Fibroblast of the conjunctiva (primary cell): ENCODE measurements at regions not wholly inside any gene's neighbourhood (a gene's known extent, or its start where the extent isn't known, plus 50 kb on each side); places are given as distances from the start of the nearest gene placed in this dataset.

Experiments
- DNase-seq: peaks from one replicate; pipeline ENCODE4 v3.0.0-alpha.2; 2010; ENCODE audit warnings: low read depth

DNA sequence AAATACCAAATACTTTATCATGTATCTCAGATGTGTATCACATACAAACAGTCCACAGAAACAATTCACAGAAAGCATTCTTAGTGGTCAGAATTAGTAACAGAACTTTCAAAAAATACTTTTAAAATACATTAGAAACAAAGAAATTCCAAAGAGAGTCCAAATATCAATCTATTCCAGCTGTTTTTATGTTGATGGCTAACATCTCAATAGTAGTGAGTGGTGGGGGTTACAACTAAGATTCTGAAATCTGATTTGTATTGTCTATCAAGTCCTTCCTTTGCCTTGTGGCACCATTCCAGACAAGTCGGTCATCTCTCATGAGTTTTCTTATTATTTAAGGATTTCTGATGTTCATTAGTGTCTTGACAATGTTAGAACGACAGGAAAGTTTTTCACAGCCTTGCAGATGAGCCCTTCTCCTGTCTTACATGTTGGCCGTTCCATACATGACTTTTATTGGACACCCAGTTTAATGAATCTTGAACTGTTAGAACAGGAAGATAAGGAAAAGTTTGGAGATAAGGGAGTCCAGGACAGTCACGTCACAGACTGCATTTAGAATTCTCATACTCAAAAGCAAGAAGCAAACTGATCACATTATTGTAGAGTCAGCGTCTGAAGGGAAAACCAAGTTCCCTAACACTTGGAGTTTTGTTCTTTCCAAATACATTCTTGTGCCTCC, 410.3 kb downstream of the PID1 start:
- DNase-seq = no peak

GRCh38 chr2:228853151-228853550, 417.9 kb downstream of the PID1 start:
- no peak for DNase-seq

DNA sequence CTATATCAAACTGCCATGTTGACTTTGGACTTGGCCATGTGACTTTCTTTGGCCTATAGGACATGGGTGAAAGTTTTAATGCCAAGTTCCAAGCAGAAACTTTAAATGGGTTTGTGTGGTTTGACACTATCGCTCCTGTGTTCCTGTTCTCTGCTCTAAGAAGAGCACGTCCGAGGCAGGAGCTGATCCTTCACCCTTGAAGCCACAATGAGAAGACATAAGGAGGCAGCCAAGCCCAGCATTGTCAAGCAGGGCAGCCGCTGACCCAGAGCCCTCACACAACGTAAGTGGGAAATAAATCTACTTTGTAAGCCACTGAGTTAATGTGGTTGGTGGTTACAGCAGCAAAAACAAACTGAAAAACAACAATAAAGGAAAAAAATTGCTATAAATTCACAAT, 422.4 kb downstream of the PID1 start:
- DNase-seq = no peak

DNA sequence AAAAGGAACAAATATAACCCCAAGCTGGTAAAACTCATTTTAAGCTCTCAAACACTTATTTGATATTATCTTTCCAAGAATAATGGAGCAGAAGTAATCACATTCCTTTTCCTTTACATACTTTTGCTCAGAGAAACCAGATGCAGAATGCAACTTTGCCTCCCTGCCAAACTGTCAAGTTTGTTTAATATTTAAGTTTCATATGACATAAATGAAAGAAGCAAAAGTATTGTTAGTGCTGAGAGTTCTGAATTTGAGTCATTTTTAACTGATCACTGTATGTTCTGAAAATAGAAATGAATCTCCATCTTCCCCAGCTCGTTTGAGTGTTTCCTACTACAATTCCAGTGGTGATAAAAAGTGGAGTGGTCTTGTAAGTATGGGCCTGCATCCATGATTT, 423.4 kb downstream of the PID1 start:
- DNase-seq = no peak

DNA sequence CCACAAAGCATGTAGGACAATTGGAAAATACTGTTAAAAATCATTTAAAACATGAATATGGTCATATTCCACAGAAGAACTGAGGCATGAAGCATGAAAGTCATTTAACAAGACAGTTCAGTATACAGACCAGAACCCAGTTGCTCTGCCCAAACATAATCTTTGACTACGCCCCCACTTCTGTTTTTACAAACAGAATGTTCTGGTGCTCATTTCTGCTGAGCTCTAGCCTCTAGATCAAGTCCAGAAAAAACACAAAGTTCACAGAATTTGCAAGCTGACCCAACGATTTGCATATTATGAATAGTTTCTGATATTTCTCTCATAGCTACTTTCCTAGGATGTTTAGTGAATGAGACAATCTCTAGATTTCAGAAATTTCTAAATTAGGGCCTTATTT, 424.9 kb downstream of the PID1 start:
- no peak for DNase-seq

GRCh38 chr2:228845162-228845925, 425.7 kb downstream of the PID1 start:
- no peak for DNase-seq

- no peak for DNase-seq
Measured at GRCh38 chr2:228841877-228842276, 429.2 kb downstream of the PID1 start.

GRCh38 chr2:228841475-228841874, 429.6 kb downstream of the PID1 start:
- DNase-seq = no peak

DNA sequence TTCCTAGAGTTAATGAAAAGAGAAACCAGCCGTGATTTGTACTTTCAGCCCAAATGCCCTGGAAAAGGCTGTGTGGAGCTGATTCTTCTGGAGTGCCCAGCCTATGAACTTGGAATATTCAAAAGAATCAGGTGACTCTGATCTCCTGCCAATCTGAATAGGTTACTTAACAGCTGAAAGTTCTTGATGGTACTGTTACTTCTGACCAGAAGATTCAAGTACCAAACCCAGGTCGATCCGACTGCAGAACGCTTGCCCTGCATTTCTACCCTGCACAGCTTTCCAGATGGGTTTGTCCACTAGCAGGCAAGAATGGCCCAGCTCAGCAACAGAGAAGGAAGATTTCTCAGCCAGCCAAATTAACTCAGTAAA, 430.4 kb downstream of the PID1 start:
- no peak for DNase-seq

GRCh38 chr2:228840113-228840742, 430.9 kb downstream of the PID1 start:
- DNase-seq = no peak

- DNase-seq = no peak
Measured at GRCh38 chr2:228839421-228839876, 431.6 kb downstream of the PID1 start.

DNA sequence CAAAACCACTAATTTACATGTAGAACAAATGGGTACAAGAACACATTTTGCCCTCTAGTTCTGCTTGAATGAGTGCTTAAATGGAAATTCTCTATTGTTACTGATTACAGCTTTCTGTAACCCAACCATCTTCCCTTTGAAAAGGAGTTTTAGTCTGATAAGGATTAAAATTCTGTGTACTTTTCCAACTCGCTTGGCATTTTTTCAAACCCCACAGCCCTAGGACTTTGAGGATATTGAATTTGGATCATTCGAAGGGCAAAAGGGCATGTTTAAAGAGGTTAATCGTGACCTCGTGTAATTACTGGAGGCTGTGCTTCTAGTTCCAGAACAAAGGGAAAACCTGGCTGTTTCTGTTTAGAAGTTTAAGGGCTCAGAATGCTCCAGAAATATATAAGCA, 432.3 kb downstream of the PID1 start:
- DNase-seq = no peak

- no peak for DNase-seq
Measured at GRCh38 chr2:228828397-228828796, 442.7 kb downstream of the PID1 start.

GRCh38 chr2:228827056-228827700, 443.9 kb downstream of the PID1 start:
- DNase-seq = no peak

GRCh38 chr2:228819701-228820100, 451.4 kb downstream of the PID1 start:
- DNase-seq = no peak

DNA sequence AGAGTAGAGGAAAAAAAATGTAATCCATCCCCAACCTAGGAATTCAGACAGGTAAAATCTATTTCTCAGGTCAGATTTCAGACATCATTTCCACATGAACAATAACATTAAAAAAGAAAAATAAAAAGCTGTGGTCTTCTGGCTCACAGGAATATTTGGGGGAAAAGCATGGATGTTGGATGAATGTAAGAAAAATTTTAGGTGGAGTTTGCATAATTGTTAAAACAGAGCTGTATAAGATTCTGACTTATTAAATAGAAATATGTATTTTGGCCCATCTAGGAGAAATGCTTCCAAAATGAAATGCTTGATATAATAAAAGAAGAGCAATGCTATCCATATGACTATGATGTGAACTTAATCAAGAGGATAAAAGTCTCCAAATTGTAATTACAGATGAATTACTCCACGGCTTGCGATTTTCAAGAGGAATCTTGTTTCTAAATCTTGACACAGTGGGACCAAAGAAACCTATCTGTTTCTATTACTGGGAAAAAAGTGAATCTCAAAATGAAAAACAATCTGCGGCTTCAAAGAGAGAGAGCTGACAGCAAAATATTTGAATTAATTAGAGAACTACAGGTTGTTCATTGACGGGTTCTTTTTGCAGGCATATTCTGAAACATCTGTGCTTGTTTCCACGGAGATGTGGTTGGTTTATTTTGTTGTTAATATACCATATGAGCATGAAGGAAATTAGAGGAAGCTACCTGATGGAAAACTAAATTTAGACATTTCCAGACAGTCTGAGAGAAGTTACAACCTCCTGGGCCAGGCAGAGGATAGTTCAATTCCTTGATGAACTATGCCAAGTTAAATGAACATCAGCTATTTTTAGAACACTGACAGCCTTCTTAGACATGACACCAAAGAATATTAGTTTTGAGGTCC, 468.7 kb downstream of the PID1 start:
- DNase-seq = no peak

DNA sequence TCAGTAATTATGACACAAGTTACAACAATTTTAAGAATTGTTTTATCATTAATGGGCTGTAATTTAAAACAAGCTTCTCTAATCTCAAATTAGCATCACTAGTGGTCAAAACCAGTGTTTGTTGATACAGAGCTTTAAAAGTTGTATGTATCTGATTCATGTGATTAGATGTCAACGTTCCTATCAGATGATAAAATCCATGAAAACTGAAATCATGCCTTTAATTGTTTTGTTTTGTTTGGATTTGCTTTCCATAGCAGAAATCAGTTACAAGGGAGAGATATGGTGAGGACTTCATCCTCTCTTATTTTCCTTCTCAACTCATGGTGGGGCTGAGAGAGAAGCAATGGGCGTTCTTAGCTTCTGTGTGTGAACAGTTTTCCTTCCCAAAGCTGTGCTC, 469.6 kb downstream of the PID1 start:
- no peak for DNase-seq

DNA sequence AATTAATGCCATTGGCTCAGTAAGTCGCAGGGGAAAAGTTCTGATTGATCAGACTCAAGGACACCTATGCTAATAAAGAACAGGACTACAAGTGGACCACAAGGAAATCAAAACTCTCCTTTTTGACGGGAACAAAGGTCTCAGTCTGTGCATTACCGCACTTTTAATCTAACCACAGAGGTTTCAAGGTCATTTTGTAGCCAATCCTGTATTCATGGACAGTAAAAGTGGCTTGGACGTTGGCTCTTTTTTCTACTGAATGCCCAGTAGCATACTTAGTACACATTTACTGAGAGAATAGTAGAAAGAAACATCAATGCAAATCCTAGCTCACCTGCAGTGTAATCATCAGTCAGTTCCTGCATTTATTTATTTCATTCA, 471.9 kb downstream of the PID1 start:
- DNase-seq = no peak

GRCh38 chr2:228798458-228799207, 472.5 kb downstream of the PID1 start:
- DNase-seq = no peak

DNA sequence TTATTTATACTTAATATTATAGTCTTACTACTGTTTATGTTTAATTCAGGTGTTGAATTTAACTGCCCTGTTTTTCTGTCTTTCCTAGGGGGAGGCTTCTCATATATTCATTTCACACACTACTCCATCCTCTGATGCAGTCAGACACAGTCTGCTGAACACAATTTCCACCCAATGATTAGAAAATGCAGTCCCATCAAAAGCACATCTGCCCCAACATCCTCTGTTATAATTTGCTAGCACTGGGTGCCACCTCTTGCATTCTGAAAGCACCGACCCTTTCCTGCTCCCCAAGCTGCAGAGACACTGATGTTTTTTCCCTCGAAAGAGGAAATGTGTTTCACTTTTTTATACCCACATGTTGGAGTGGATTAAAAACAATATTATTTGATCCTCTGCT, 474.7 kb downstream of the PID1 start:
- no peak for DNase-seq

DNA sequence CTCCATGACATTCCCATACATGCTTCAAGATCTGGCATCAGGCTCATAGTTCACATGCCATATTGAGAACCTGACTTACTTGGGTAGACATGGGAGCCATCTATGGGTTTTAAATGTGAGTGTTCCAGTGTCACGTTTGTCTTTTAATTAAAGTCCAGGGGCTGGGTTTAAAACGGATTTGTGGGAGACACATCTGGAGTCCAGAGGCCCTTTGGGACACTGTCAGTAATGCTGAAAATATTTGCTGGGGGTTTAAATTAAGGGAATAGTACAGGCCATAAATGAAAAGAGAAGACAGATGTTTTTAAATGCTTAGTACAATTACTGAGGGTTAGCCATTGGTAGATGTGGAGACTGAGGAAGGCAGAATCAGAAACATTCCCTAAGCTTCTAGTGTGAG, 478.0 kb downstream of the PID1 start:
- no peak for DNase-seq
